SK-N-MC (cell line): ENCODE measurements at regions not wholly inside any gene's neighbourhood (a gene's known extent, or its start where the extent isn't known, plus 50 kb on each side); places are given as distances from the start of the nearest gene placed in this dataset.

Source experiments
- EZH2 ChIP-seq: fragments of 200-600 bp; sonication (generic); IDR thresholded peaks from one replicate; pipeline ENCODE4 v1.6.1; 2017; ENCODE audit warnings: antibody characterized with exemption
- FOXP2 ChIP-seq: optimal IDR thresholded peaks from 2 replicates; pipeline ENCODE3; 2011; ENCODE audit warnings: mild to moderate bottlenecking, moderate library complexity; ENCODE audit not compliant: insufficient read depth; ENCODE audit errors: extremely low read length, control extremely low read depth
- POLR2AphosphoS5 ChIP-seq: IDR thresholded peaks from 2 replicates; pipeline ENCODE4 v1.6.1; 2012; ENCODE audit warnings: mild to moderate bottlenecking, low read depth, low read length, borderline replicate concordance

DNA sequence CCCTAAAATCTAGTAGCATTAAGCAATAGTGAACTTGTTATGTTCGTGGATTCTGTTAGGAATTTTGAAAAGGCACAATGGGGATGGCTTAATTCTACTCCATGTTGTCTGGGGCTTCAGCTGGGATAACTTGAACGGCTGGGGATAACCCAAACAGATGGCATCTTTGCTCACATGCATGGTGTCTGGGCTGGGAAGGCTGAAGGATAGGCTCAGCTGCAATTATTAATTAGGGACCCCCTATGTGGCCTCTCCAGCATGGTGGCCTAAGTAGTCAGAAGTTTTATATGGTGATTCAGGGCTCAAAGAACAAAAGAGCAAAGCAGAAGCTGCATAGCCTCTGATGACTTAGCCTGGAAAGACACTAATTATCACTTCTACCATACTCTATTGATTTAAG is 551.1 kb downstream of the PSAT1 start:
- TF ChIP-seq POLR2AphosphoS5 = no peak
- TF ChIP-seq EZH2 = no peak
- no peak for TF ChIP-seq FOXP2
